ENCODE measurements at regions not wholly inside any gene's neighbourhood (a gene's known extent, or its start where the extent isn't known, plus 50 kb on each side); places are given as distances from the start of the nearest gene placed in this dataset.

DNA sequence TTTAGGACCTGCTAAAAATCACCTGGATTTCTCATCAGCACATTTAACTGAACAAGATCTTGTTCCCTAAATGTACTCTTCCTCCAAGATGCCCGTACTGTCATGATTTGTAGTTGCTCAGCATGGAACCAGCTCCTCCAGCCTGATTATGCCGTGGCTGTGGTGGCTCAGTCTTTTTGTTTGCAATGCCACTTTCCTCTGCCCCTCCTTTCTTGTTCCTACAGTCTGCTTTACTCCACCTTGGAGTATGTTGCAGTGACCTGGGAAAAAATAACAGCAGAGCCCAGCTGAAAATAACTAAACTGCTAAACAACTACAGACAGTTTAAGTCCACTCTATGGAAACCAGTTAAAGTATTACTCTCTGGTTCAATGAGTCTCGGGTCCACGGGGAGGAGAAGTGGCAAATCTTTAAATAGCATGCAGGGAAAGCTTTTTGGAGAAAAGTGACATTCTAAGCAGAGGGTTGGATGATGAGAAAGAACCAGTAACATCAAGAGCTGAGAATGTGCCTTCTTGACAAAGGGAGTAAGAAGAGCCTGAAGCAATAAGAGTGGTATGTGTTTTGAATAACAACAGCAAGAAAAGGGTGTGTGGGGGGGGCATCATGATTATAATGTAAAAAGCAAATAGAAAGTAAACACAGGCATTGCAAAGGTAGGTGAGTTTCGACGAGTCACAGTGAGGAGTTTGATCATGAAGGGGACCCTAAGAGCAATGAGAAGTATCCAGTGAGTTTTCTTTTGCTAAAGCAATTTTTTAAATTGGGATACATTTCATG lies 225.7 kb downstream of the TMX3 start:
- H3K4me1 Mint-ChIP-seq = peaks cover 5% of the 10 kb centered on the region
- peak overlapping the region; percentile 15 for H3K27ac Mint-ChIP-seq
- Histone ChIP-seq H3K4me3 (no peak overlapping the region), H2AFZ (replicated peaks) (peak overlapping the region; percentile 100), H3K27me3 (no peaks in the 10 kb centered on the region), H3K4me2 (peak overlapping the region; percentile 42), H3K27ac (no peak overlapping the region), H3K9ac (no peak overlapping the region), H3K36me3 (no peaks in the 10 kb centered on the region), H3F3A (ENCODE audit: low read depth) (peaks cover 4% of the 10 kb centered on the region), H3K4me1 (peaks cover 6% of the 10 kb centered on the region), H3K9me3 (ENCODE audit: low read depth) (no peaks in the 10 kb centered on the region), H3K79me2 (ENCODE audit: low read depth) (no peaks in the 10 kb centered on the region), H4K20me1 (ENCODE audit: low read depth) (no peaks in the 10 kb centered on the region)
- H3K27me3 Mint-ChIP-seq (ENCODE audit: insufficient read depth, low read depth) = peaks cover 3% of the 10 kb centered on the region
- no peak for TF ChIP-seq EZH2 (IDR thresholded peaks at IDR 0.05)
- no peak for TF ChIP-seq CTCF (IDR thresholded peaks at IDR 0.05)
- no peak for TF ChIP-seq EZH2phosphoT487 (IDR thresholded peaks at IDR 0.05)
- no peaks in the 10 kb centered on the region for H3K36me3 Mint-ChIP-seq
- peak; percentile 45 for DNase-seq (ENCODE audit: low spot score)
- H3K9me3 Mint-ChIP-seq = no peaks in the 10 kb centered on the region
- H3K4me3 Mint-ChIP-seq = no peak overlapping the region

DNA sequence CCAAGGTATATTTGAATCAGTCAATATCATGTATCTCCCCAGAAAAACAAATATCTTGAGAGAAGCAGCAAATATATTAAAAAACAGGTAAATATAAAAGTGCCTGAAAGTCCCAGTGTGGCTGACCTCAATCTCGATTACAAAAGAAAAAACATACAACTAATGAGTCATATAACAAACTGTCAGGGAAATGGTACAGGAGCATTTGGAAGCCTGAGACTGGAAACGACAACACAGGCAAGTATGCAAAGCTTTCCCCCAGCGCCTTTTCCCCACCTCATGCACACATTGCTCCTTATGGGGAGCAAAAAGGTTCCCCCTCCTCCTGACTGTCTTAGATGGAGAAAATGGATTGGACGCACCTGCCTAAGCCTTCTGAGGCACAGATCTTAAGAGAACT lies 230.7 kb downstream of the TMX3 start:
- H3K4me3 Mint-ChIP-seq = no peak overlapping the region
- Histone ChIP-seq H3K27me3 (no peaks in the 10 kb centered on the region), H3F3A (ENCODE audit: low read depth) (peaks cover 3% of the 10 kb centered on the region), H3K79me2 (ENCODE audit: low read depth) (no peaks in the 10 kb centered on the region), H3K36me3 (no peaks in the 10 kb centered on the region), H4K20me1 (ENCODE audit: low read depth) (no peaks in the 10 kb centered on the region), H3K27ac (no peak overlapping the region), H3K4me2 (no peak overlapping the region), H3K4me3 (no peak overlapping the region), H3K4me1 (peaks cover 5% of the 10 kb centered on the region), H2AFZ (replicated peaks) (no peak overlapping the region), H3K9me3 (ENCODE audit: low read depth) (no peaks in the 10 kb centered on the region), H3K9ac (no peak overlapping the region)
- no peak overlapping the region for H3K27ac Mint-ChIP-seq
- no peaks in the 10 kb centered on the region for H3K9me3 Mint-ChIP-seq
- H3K27me3 Mint-ChIP-seq (ENCODE audit: insufficient read depth, low read depth) = no peaks in the 10 kb centered on the region
- TF ChIP-seq EZH2 (IDR thresholded peaks at IDR 0.05) = no peak
- no peak for TF ChIP-seq EZH2phosphoT487 (IDR thresholded peaks at IDR 0.05)
- no peak for TF ChIP-seq CTCF (IDR thresholded peaks at IDR 0.05)
- no peak for DNase-seq (ENCODE audit: low spot score)
- H3K36me3 Mint-ChIP-seq = no peaks in the 10 kb centered on the region
- H3K4me1 Mint-ChIP-seq = peaks cover 4% of the 10 kb centered on the region

- Mint-ChIP-seq H3K4me3 (no peak overlapping the region), H3K27me3 (ENCODE audit: insufficient read depth, low read depth) (peaks cover 5% of the 10 kb centered on the region), H3K36me3 (no peaks in the 10 kb centered on the region), H3K9me3 (no peaks in the 10 kb centered on the region), H3K4me1 (no peaks in the 10 kb centered on the region), H3K27ac (no peak overlapping the region)
- no peaks in the 10 kb centered on the region for H3K27me3 ChIP-seq
- H2AFZ ChIP-seq (replicated peaks) = no peak overlapping the region
- H3F3A ChIP-seq (ENCODE audit: low read depth) = no peaks in the 10 kb centered on the region
- no peak for DNase-seq (ENCODE audit: low spot score)
- H3K4me2 ChIP-seq = no peak overlapping the region
- no peak overlapping the region for H3K27ac ChIP-seq
- H3K9ac ChIP-seq = no peak overlapping the region
- H4K20me1 ChIP-seq (ENCODE audit: low read depth) = no peaks in the 10 kb centered on the region
- H3K36me3 ChIP-seq = no peaks in the 10 kb centered on the region
- H3K79me2 ChIP-seq (ENCODE audit: low read depth) = no peaks in the 10 kb centered on the region
- H3K9me3 ChIP-seq (ENCODE audit: low read depth) = no peaks in the 10 kb centered on the region
- TF ChIP-seq EZH2 (IDR thresholded peaks at IDR 0.05) (no peak), EZH2phosphoT487 (IDR thresholded peaks at IDR 0.05) (no peak), CTCF (IDR thresholded peaks at IDR 0.05) (no peak)
- no peak overlapping the region for H3K4me3 ChIP-seq
- H3K4me1 ChIP-seq = no peaks in the 10 kb centered on the region
Observed at GRCh38 chr18:68482815-68483214, 232.1 kb downstream of the TMX3 start.
